Left ventricle myocardium superior (tissue), 1 donor: ENCODE measurements at regions not wholly inside any gene's neighbourhood (a gene's known extent, or its start where the extent isn't known, plus 50 kb on each side); places are given as distances from the start of the nearest gene placed in this dataset.
"Not testable (repeated sequence)": the region's sequence is repeated elsewhere in the genome, so short reads cannot be mapped to it uniquely, and the experiment has no call there.

Source experiments
- ATAC-seq: fragments of 200-7000 bp; cut with Tn5 transposase; one replicate; pipeline ENCODE4 v1.9.1; 2020; ENCODE audit warnings: mild to moderate bottlenecking, moderate library complexity
- DNase-seq: peaks from one replicate; pipeline ENCODE4 v3.0.0-alpha.2; 2020
- intact Hi-C: fragments of 100-400 bp; cut with micrococcal nuclease; formaldehyde crosslinking; loops from one replicate; pipeline ENCODE4 v1.11.0; 2022
- donor health status: DM: no; HTN: yes; CAD: no; lungs with severe emphysema.

GRCh38 chr13:31385540-31385939 lies 185.8 kb downstream of the B3GLCT start:
- DNase-seq, result no peak
- intact Hi-C loops, result no loop called here
- ATAC-seq, result no peak

GRCh38 chr13:31394506-31394905 lies 194.7 kb downstream of the B3GLCT start:
- DNase-seq, result no peak
- no peak for ATAC-seq
- intact Hi-C loops, result no loop called here

GRCh38 chr13:31395090-31395489 lies 195.3 kb downstream of the B3GLCT start:
- intact Hi-C loops, result no loop called here
- DNase-seq (no peak), ATAC-seq (no peak)

GRCh38 chr13:31399690-31400089 lies 199.9 kb downstream of the B3GLCT start:
- ATAC-seq (no peak), DNase-seq (no peak)
- intact Hi-C loops, result no loop called here

- intact Hi-C loops, ATAC-seq: not testable (repeated sequence)
Observed at GRCh38 chr13:31403711-31404110, 203.9 kb downstream of the B3GLCT start.

GRCh38 chr13:31408927-31409326 lies 209.2 kb downstream of the B3GLCT start:
- intact Hi-C loops, result no loop called here
- DNase-seq (no peak), ATAC-seq (no peak)

More at GRCh38 chr13:31403711-31404110, 203.9 kb downstream of the B3GLCT start:
- not testable (repeated sequence) for DNase-seq

GRCh38 chr13:31409678-31410356 lies 210.0 kb downstream of the B3GLCT start:
- no peak for DNase-seq
- ATAC-seq, result no peak
- intact Hi-C loops, result no loop called here

- no peak for ATAC-seq
- intact Hi-C loops, result no loop called here
- no peak for DNase-seq
Observed at GRCh38 chr13:31413516-31413915, 213.7 kb downstream of the B3GLCT start.

- ATAC-seq (no peak), DNase-seq (no peak)
- intact Hi-C loops, result no loop called here
Observed at GRCh38 chr13:31416066-31416465, 216.3 kb downstream of the B3GLCT start.

- no peak for ATAC-seq
- intact Hi-C loops, result no loop called here
- DNase-seq, result no peak
Observed at GRCh38 chr13:31418186-31418585, 218.4 kb downstream of the B3GLCT start.

- ATAC-seq (peak; percentile 65), DNase-seq (no peak)
- intact Hi-C loops, result loop anchor here (5.0 kb wide), 1 partner anchor 184 kb away; no protein-coding TSS in a partner anchor
Observed at GRCh38 chr13:31421756-31422155, 222.0 kb downstream of the B3GLCT start.

GRCh38 chr13:31424130-31424729 lies 224.5 kb downstream of the B3GLCT start:
- ATAC-seq (peak; percentile 95), DNase-seq (peak; percentile 81)

GRCh38 chr13:31426395-31426794 lies 226.6 kb downstream of the B3GLCT start:
- intact Hi-C loops, result loop anchor here (5.0 kb wide), 1 partner anchor 316 kb away; no protein-coding TSS in a partner anchor
- ATAC-seq (no peak), DNase-seq (no peak)

More at GRCh38 chr13:31424130-31424729, 224.5 kb downstream of the B3GLCT start:
- intact Hi-C loops, result loop anchor here (5.0 kb wide), 1 partner anchor 187 kb away; no protein-coding TSS in a partner anchor

GRCh38 chr13:31427151-31428100 lies 227.7 kb downstream of the B3GLCT start:
- intact Hi-C loops, result loop anchor here (5.0 kb wide), 1 partner anchor 315 kb away; no protein-coding TSS in a partner anchor

GRCh38 chr13:31431722-31432137 lies 232.0 kb downstream of the B3GLCT start:
- peak; percentile 70 for ATAC-seq
- DNase-seq, result peak; percentile 56
- intact Hi-C loops, result no loop called here

More at GRCh38 chr13:31427151-31428100, 227.7 kb downstream of the B3GLCT start:
- ATAC-seq (no peak), DNase-seq (no peak)

GRCh38 chr13:31433207-31433606 lies 233.4 kb downstream of the B3GLCT start:
- intact Hi-C loops, result no loop called here
- ATAC-seq, result no peak
- no peak for DNase-seq

- intact Hi-C loops, result no loop called here
- DNase-seq (no peak), ATAC-seq (no peak)
Observed at GRCh38 chr13:31433746-31434145, 234.0 kb downstream of the B3GLCT start.

- no peak for DNase-seq
- intact Hi-C loops, result no loop called here
- no peak for ATAC-seq
Observed at GRCh38 chr13:31434613-31435012, 234.8 kb downstream of the B3GLCT start.

- DNase-seq (no peak), ATAC-seq (no peak)
- intact Hi-C loops, result no loop called here
Observed at GRCh38 chr13:31435536-31435935, 235.8 kb downstream of the B3GLCT start.

- intact Hi-C loops, result no loop called here
- ATAC-seq (no peak), DNase-seq (no peak)
Observed at GRCh38 chr13:31436478-31436877, 236.7 kb downstream of the B3GLCT start.
